HL-60 (cell line): ENCODE measurements at regions not wholly inside any gene's neighbourhood (a gene's known extent, or its start where the extent isn't known, plus 50 kb on each side); places are given as distances from the start of the nearest gene placed in this dataset.

Experiments
- DNase-seq, 2 experiments: peaks; one replicate each; pipeline ENCODE4 v3.0.0-alpha.2; 2010 to 2020; ENCODE audit warnings: low read depth in 1 of 2, low spot score in 1 of 2
- H3K27ac ChIP-seq: fragments of 250-450 bp; sonication (Bioruptor Pico); replicated peaks from 2 replicates; pipeline ENCODE4 v1.5.1; 2020; ENCODE audit warnings: mild to moderate bottlenecking, moderate library complexity
- H3K27me3 ChIP-seq: fragments of 250-450 bp; sonication (Bioruptor Pico); 2 replicates; pipeline ENCODE4 v1.5.1; 2021; ENCODE audit warnings: mild to moderate bottlenecking, moderate library complexity; ENCODE audit not compliant: insufficient read depth, poor library complexity, severe bottlenecking
- H3K4me3 ChIP-seq: replicated peaks from 2 replicates; pipeline ENCODE4 v1.5.1; 2011; ENCODE audit warnings: mild to moderate bottlenecking, control low read depth, low read length; ENCODE audit not compliant: insufficient read depth
- CTCF ChIP-seq: IDR thresholded peaks from one replicate; pipeline ENCODE4 v1.5.1; 2011; ENCODE audit warnings: low read length, control low read depth, inconsistent platforms; ENCODE audit not compliant: insufficient read depth
- GABPA ChIP-seq: IDR thresholded peaks from 2 replicates; pipeline ENCODE4 v1.6.1; 2012; ENCODE audit warnings: low read depth
- POLR2AphosphoS5 ChIP-seq: IDR thresholded peaks from 2 replicates; pipeline ENCODE4 v1.6.1; 2012; ENCODE audit warnings: low read depth
- REST ChIP-seq: IDR thresholded peaks from 2 replicates; pipeline ENCODE4 v1.6.1; 2012; ENCODE audit warnings: low read depth; ENCODE audit not compliant: insufficient replicate concordance
- SPI1 ChIP-seq: IDR thresholded peaks from 2 replicates; pipeline ENCODE4 v1.6.1; 2012; ENCODE audit warnings: low read depth, mild to moderate bottlenecking, borderline replicate concordance

GRCh38 chr1:217088011-217088410 lies 364.8 kb upstream of the ESRRG start:
- no peak overlapping the region for H3K4me3 ChIP-seq
- no peak overlapping the region for H3K27ac ChIP-seq
- no peak for DNase-seq
- peaks cover 19% of the 10 kb centered on the region for H3K27me3 ChIP-seq
- TF ChIP-seq POLR2AphosphoS5 (no peak), SPI1 (no peak), REST (no peak), GABPA (no peak), CTCF (no peak)

DNA sequence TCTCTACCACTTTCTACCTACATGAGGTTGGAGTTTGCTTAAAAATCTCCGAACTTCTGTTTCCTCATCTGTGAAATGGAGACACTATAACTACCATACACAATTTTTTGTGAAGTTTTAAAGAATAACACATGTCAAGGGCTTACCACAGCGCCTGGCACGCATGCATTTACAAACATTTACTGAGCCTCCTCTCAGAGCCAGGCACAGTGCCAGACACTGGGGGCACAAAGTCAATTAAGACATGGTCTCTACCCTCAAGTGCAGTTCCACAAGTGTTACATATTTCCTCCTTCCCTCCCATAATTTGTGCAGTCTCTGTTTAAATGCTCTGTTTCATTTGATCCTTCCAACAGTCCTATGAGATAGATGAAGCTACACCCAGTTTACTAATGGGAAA lies 356.4 kb upstream of the ESRRG start:
- H3K4me3 ChIP-seq = no peak overlapping the region
- no peak for DNase-seq
- TF ChIP-seq REST (no peak), POLR2AphosphoS5 (no peak), CTCF (no peak), GABPA (no peak), SPI1 (no peak)

DNA sequence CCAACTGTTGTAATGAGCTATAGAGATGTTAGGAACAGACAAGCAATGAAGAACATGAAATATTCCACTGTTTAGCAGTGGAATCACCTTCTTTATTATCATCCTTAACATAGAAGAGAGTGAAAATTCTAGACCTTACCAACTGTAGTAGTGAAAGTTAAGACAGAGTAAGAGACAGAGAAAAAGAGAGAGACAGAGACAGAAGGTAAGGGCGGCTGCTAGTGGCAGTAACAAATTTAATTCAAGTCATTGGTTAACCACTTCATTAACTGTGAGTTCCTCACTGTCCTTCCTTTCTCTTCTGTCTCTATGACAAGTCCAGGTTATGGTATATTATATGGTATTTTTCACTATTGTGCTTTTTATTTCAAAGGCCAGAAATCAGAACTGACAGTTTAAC lies 355.7 kb upstream of the ESRRG start:
- H3K27ac ChIP-seq = no peak overlapping the region
- no peak for TF ChIP-seq POLR2AphosphoS5
- no peak for TF ChIP-seq REST
- TF ChIP-seq CTCF = no peak
- TF ChIP-seq SPI1 = no peak
- TF ChIP-seq GABPA = no peak
- H3K4me3 ChIP-seq = no peak overlapping the region
- H3K27me3 ChIP-seq = no peaks in the 10 kb centered on the region
- no peak for DNase-seq

More for the DNA sequence above, 356.4 kb upstream of the ESRRG start:
- Histone ChIP-seq H3K27me3 (no peaks in the 10 kb centered on the region), H3K27ac (no peak overlapping the region)
